Endothelial cell of umbilical vein (primary cell): ENCODE measurements at regions not wholly inside any gene's neighbourhood (a gene's known extent, or its start where the extent isn't known, plus 50 kb on each side); places are given as distances from the start of the nearest gene placed in this dataset.
"Not testable (repeated sequence)": the region's sequence is repeated elsewhere in the genome, so short reads cannot be mapped to it uniquely, and the experiment has no call there.

ENCODE experiments used
- BruUV-seq: library from RNA; stranded (reverse); fragments of 400-500 nt; replicated peaks from 2 replicates; lab custom pipeline; 2021; lab: Mats Ljungman, UMichigan
- CTCF ChIA-PET: fragments of 300-600, 350-600 bp; sonication (Branson Sonifier 250); formaldehyde crosslinking; loops from one replicate; lab custom pipeline; 2021; ENCODE audit warnings: antibody characterized with exemption, inconsistent platforms; lab: Charles Lee
- POLR2A ChIA-PET: fragments of 300-600, 350-600 bp; sonication (Branson Sonifier 250); formaldehyde crosslinking; loops from one replicate; lab custom pipeline; 2021; ENCODE audit warnings: antibody characterized with exemption, inconsistent platforms; lab: Charles Lee
- DNase-seq: peaks from one replicate; pipeline ENCODE4 v3.0.0-alpha.2; 2011; ENCODE audit warnings: low read depth, low spot score
- FAIRE-seq: peaks from 2 replicates; lab custom pipeline; 2011; peaks lifted over from hg19 to GRCh38; lab: Jason Lieb, UNC
- H2AFZ ChIP-seq: 2 replicates; pipeline ENCODE4 v1.6.0; 2012; ENCODE audit warnings: low read depth, low read length, control low read depth, inconsistent platforms
- H3K27ac ChIP-seq: 2 replicates; pipeline ENCODE4 v1.5.1; 2011; ENCODE audit warnings: low read depth, mild to moderate bottlenecking, control low read depth, low read length, moderate library complexity; ENCODE audit not compliant: insufficient read depth
- H3K27me3 ChIP-seq, 2 experiments: 2 replicates each; pipeline versions ENCODE4 v1.6.0 to v1.6.1; 2011; ENCODE audit warnings: low read length in 2 of 2, mixed read lengths in 1 of 2; ENCODE audit not compliant: control insufficient read depth in 2 of 2, insufficient read depth in 2 of 2
- H3K36me3 ChIP-seq, 2 experiments: 2 replicates in 1 of 2; 3 replicates in 1 of 2; pipeline ENCODE4 v1.5.1; 2011; ENCODE audit warnings: low read length in 2 of 2, mild to moderate bottlenecking in 1 of 2, moderate library complexity in 1 of 2; ENCODE audit not compliant: control insufficient read depth in 2 of 2, insufficient read depth in 2 of 2; ENCODE audit errors: extremely low read depth in 1 of 2
- H3K4me1 ChIP-seq: 3 replicates; pipeline ENCODE4 v1.5.1; 2011; ENCODE audit warnings: mild to moderate bottlenecking, low read length; ENCODE audit not compliant: control insufficient read depth, insufficient read depth; ENCODE audit errors: extremely low read depth
- H3K4me2 ChIP-seq: 2 replicates; pipeline ENCODE4 v1.6.1; 2011; ENCODE audit warnings: low read length, control low read depth, mixed read lengths; ENCODE audit not compliant: insufficient read depth
- H3K4me3 ChIP-seq, 3 experiments: fragments of 200-600 bp in 1 of 3; sonication (generic), shearing (Covaris generic) in 1 of 3; replicated peaks in 1 of 3; 2 replicates each; pipeline ENCODE4 v1.5.1; 2011 to 2016; ENCODE audit warnings: control low read depth in 3 of 3, low read length in 3 of 3, mild to moderate bottlenecking in 2 of 3, inconsistent platforms in 1 of 3, low read depth in 1 of 3, moderate library complexity in 1 of 3; ENCODE audit not compliant: insufficient read depth in 1 of 3
- H3K79me2 ChIP-seq: 2 replicates; pipeline ENCODE4 v1.6.0; 2012; ENCODE audit warnings: low read length, inconsistent platforms; ENCODE audit not compliant: control insufficient read depth, insufficient read depth
- H3K9ac ChIP-seq: replicated peaks from 2 replicates; pipeline ENCODE3; 2011; ENCODE audit warnings: low read length, control low read depth; ENCODE audit not compliant: insufficient read depth; ENCODE audit errors: extremely low read depth
- H3K9me1 ChIP-seq: replicated peaks from 3 replicates; pipeline ENCODE4 v1.6.0; 2011; ENCODE audit warnings: mild to moderate bottlenecking, low read length; ENCODE audit not compliant: control insufficient read depth, insufficient read depth; ENCODE audit errors: extremely low read depth
- H3K9me3 ChIP-seq: replicated peaks from 2 replicates; pipeline ENCODE4 v1.5.1; 2012; ENCODE audit warnings: low read length, inconsistent platforms; ENCODE audit not compliant: control insufficient read depth, insufficient read depth
- H4K20me1 ChIP-seq: replicated peaks from 2 replicates; pipeline ENCODE3; 2011; ENCODE audit warnings: mild to moderate bottlenecking, low read length; ENCODE audit not compliant: control insufficient read depth, insufficient read depth; ENCODE audit errors: extremely low read depth
- EZH2 ChIP-seq: IDR thresholded peaks from 2 replicates; pipeline ENCODE4 v1.6.1; 2012; ENCODE audit warnings: borderline replicate concordance, low read depth, mild to moderate bottlenecking, moderate library complexity, low read length, inconsistent platforms; ENCODE audit not compliant: severe bottlenecking
- FOS ChIP-seq: IDR thresholded peaks from 2 replicates; pipeline ENCODE4 v1.6.1; 2011; ENCODE audit warnings: mild to moderate bottlenecking, low read length, moderate library complexity, borderline replicate concordance; ENCODE audit not compliant: insufficient read depth
- GATA2 ChIP-seq: IDR thresholded peaks from 2 replicates; pipeline ENCODE4 v1.7.0; 2011; ENCODE audit warnings: low read depth, mild to moderate bottlenecking, moderate library complexity, mixed read lengths, low read length; ENCODE audit not compliant: insufficient read length, insufficient read depth
- JUN ChIP-seq: IDR thresholded peaks from 2 replicates; pipeline ENCODE4 v1.6.1; 2011; ENCODE audit warnings: borderline replicate concordance, low read depth; ENCODE audit not compliant: insufficient read length, insufficient read depth
- MAX ChIP-seq: IDR thresholded peaks from 2 replicates; pipeline ENCODE4 v1.6.1; 2011; ENCODE audit not compliant: insufficient read depth, insufficient read length
- MYC ChIP-seq: IDR thresholded peaks from one replicate; pipeline ENCODE4 v1.6.1; 2011; ENCODE audit warnings: mild to moderate bottlenecking, low read depth, low read length
- POLR2A ChIP-seq: IDR thresholded peaks from 2 replicates; pipeline ENCODE4 v1.6.1; 2012; ENCODE audit warnings: low read depth, mild to moderate bottlenecking, control low read depth, low read length
- POLR2AphosphoS5 ChIP-seq: IDR thresholded peaks from 2 replicates; pipeline ENCODE4 v1.6.1; 2012; ENCODE audit warnings: low read depth, mild to moderate bottlenecking, control low read depth, low read length, moderate library complexity; ENCODE audit not compliant: insufficient read depth
- dilution Hi-C: fragments of 300-500 bp; cut with MboI; formaldehyde crosslinking; loops from one replicate; pipeline ENCODE4 v1.15.0; 2019; ENCODE audit warnings: low sequenced_read_pairs; ENCODE audit not compliant: extremely low pct_ligation_motif_present
- intact Hi-C: fragments of 100-400 bp; cut with micrococcal nuclease; formaldehyde crosslinking; loops from one replicate; pipeline ENCODE4 v1.10.0; 2022
- TF ChIP-seq, protein P1 (sequence below), 2 donors: IDR thresholded peaks; 1 replicate in 1 of 2; 2 replicates in 1 of 2; pipeline ENCODE4 v1.5.1; 2011; ENCODE audit warnings: low read length in 2 of 2, mild to moderate bottlenecking in 2 of 2, moderate library complexity in 2 of 2, control low read depth in 1 of 2, inconsistent platforms in 1 of 2, low read depth in 1 of 2; ENCODE audit not compliant: insufficient read depth in 1 of 2; ENCODE audit errors: extremely low read depth in 1 of 2

DNA sequence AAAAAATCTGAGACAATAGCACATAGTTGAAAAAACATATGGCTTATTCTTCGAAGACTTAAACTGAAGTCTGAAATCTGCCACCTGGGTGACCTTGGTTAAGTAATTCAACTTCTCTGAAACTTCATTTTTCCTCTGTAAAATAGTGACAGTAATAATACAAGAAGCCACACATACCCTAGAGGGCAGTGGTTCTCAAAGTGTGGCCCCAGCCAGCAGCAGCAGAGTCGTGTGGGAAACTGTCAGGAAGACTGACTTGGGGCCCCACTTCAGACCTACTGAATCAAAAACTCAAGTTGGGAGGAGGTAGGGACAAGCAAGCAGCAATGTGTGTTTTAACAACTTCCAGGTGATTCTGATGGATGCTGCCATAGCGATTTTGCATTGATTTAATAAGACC lies 249.9 kb downstream of the HNRNPD start:
- no TSS peak for BruUV-seq
- Histone ChIP-seq H3K79me2 (no peaks in the 10 kb centered on the region), H3K4me1 (no peaks in the 10 kb centered on the region), H3K27me3 (no peaks in the 10 kb centered on the region), H3K9me1 (no peaks in the 10 kb centered on the region), H3K4me3 (no peak overlapping the region), H3K9ac (no peak overlapping the region), H3K27ac (no peak overlapping the region), H3K9me3 (no peaks in the 10 kb centered on the region), H2AFZ (no peak overlapping the region), H3K36me3 (no peaks in the 10 kb centered on the region), H3K4me2 (no peak overlapping the region), H4K20me1 (no peaks in the 10 kb centered on the region)
- intact Hi-C loops (no loop called here), dilution Hi-C loops (no loop called here)
- FAIRE-seq (no peak), DNase-seq (no peak)
- CTCF ChIA-PET: no interaction called here
- POLR2A ChIA-PET: no interaction called here
- TF ChIP-seq FOS (no peak), POLR2A (no peak), MAX (no peak), EZH2 (no peak), GATA2 (no peak), POLR2AphosphoS5 (no peak), MYC (no peak), JUN (no peak)
- TF ChIP-seq, protein P1, sequence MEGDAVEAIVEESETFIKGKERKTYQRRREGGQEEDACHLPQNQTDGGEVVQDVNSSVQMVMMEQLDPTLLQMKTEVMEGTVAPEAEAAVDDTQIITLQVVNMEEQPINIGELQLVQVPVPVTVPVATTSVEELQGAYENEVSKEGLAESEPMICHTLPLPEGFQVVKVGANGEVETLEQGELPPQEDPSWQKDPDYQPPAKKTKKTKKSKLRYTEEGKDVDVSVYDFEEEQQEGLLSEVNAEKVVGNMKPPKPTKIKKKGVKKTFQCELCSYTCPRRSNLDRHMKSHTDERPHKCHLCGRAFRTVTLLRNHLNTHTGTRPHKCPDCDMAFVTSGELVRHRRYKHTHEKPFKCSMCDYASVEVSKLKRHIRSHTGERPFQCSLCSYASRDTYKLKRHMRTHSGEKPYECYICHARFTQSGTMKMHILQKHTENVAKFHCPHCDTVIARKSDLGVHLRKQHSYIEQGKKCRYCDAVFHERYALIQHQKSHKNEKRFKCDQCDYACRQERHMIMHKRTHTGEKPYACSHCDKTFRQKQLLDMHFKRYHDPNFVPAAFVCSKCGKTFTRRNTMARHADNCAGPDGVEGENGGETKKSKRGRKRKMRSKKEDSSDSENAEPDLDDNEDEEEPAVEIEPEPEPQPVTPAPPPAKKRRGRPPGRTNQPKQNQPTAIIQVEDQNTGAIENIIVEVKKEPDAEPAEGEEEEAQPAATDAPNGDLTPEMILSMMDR (IDR thresholded peaks at IDR 0.05; ENCODE audit: extremely low read depth in 1 of 2, insufficient read depth in 1 of 2, low read depth in 1 of 2, low read length in 2 of 2): no peak

DNA sequence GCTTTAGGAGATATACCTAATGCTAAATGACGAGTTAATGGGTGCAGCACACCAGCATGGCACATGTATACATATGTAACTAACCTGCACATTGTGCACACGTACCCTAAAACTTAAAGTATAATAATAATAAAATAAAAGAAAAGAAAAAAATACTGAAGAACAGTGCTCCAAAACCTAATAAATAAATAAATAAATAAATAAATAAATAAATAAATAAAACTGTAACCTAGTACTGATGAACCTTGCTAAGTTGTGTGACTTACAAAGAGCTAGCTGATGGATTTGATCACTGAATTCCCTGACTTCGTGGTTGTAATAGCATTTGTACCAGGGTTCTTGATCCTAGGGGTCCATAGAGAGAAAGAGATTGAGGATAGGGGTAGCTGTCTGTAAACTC lies 258.6 kb downstream of the HNRNPD start:
- BruUV-seq, intact Hi-C loops, H2AFZ ChIP-seq, POLR2A ChIA-PET, H3K79me2 ChIP-seq, H3K4me3 ChIP-seq, H3K4me1 ChIP-seq, H3K9me3 ChIP-seq, H3K36me3 ChIP-seq, H3K9ac ChIP-seq, FAIRE-seq, dilution Hi-C loops, H3K27ac ChIP-seq, H3K27me3 ChIP-seq, H4K20me1 ChIP-seq, H3K4me2 ChIP-seq, DNase-seq, CTCF ChIA-PET, H3K9me1 ChIP-seq: not testable (repeated sequence)
